ENCODE measurements at regions not wholly inside any gene's neighbourhood (a gene's known extent, or its start where the extent isn't known, plus 50 kb on each side); places are given as distances from the start of the nearest gene placed in this dataset.
"Not testable (repeated sequence)": the region's sequence is repeated elsewhere in the genome, so short reads cannot be mapped to it uniquely, and the experiment has no call there.

GRCh38 chr10:52954407-52954806 lies 181.8 kb upstream of the MBL2 start:
- Mint-ChIP-seq H3K27me3 (no peaks in the 10 kb centered on the region), H3K4me1 (no peaks in the 10 kb centered on the region), H3K4me3 (no peak overlapping the region), H3K36me3 (no peaks in the 10 kb centered on the region), H3K9me3 (peaks cover 27% of the 10 kb centered on the region), H3K27ac (no peak overlapping the region)
- CTCF ChIA-PET: no interaction called here
- no peak for DNase-seq

GRCh38 chr10:52952391-52953055 lies 179.9 kb upstream of the MBL2 start:
- no peak overlapping the region for H3K4me3 Mint-ChIP-seq
- no peak overlapping the region for H3K27ac Mint-ChIP-seq
- H3K36me3 Mint-ChIP-seq: no peaks in the 10 kb centered on the region
- peaks cover 34% of the 10 kb centered on the region for H3K9me3 Mint-ChIP-seq
- CTCF ChIA-PET: no interaction called here
- no peaks in the 10 kb centered on the region for H3K4me1 Mint-ChIP-seq
- no peaks in the 10 kb centered on the region for H3K27me3 Mint-ChIP-seq
- DNase-seq: no peak

GRCh38 chr10:52951824-52952223 lies 179.2 kb upstream of the MBL2 start:
- no peak overlapping the region for H3K27ac Mint-ChIP-seq
- H3K4me3 Mint-ChIP-seq: no peak overlapping the region
- no peaks in the 10 kb centered on the region for H3K4me1 Mint-ChIP-seq
- no peaks in the 10 kb centered on the region for H3K27me3 Mint-ChIP-seq
- CTCF ChIA-PET: no interaction called here
- H3K9me3 Mint-ChIP-seq: peaks cover 34% of the 10 kb centered on the region
- no peaks in the 10 kb centered on the region for H3K36me3 Mint-ChIP-seq
- no peak for DNase-seq

GRCh38 chr10:52950578-52950977 lies 178.0 kb upstream of the MBL2 start:
- CTCF ChIA-PET: no interaction called here
- peaks cover 30% of the 10 kb centered on the region for H3K9me3 Mint-ChIP-seq
- no peak for DNase-seq
- H3K4me1 Mint-ChIP-seq: no peaks in the 10 kb centered on the region
- no peak overlapping the region for H3K27ac Mint-ChIP-seq
- H3K36me3 Mint-ChIP-seq: no peaks in the 10 kb centered on the region
- no peaks in the 10 kb centered on the region for H3K27me3 Mint-ChIP-seq
- H3K4me3 Mint-ChIP-seq: no peak overlapping the region

GRCh38 chr10:52949899-52950298 lies 177.3 kb upstream of the MBL2 start:
- H3K27me3 Mint-ChIP-seq: no peaks in the 10 kb centered on the region
- H3K27ac Mint-ChIP-seq: no peak overlapping the region
- no peak overlapping the region for H3K4me3 Mint-ChIP-seq
- DNase-seq: no peak
- peaks cover 30% of the 10 kb centered on the region for H3K9me3 Mint-ChIP-seq
- no peaks in the 10 kb centered on the region for H3K4me1 Mint-ChIP-seq
- no peaks in the 10 kb centered on the region for H3K36me3 Mint-ChIP-seq
- CTCF ChIA-PET: no interaction called here

GRCh38 chr10:52946486-52946885 lies 173.9 kb upstream of the MBL2 start:
- H3K4me1 Mint-ChIP-seq: no peaks in the 10 kb centered on the region
- CTCF ChIA-PET: no interaction called here
- H3K27ac Mint-ChIP-seq: no peak overlapping the region
- no peak for DNase-seq
- H3K27me3 Mint-ChIP-seq: no peaks in the 10 kb centered on the region
- H3K9me3 Mint-ChIP-seq: peaks cover 16% of the 10 kb centered on the region
- H3K4me3 Mint-ChIP-seq: no peak overlapping the region
- no peaks in the 10 kb centered on the region for H3K36me3 Mint-ChIP-seq

- H3K4me3 Mint-ChIP-seq, DNase-seq, H3K27ac Mint-ChIP-seq, CTCF ChIA-PET, H3K27me3 Mint-ChIP-seq, H3K4me1 Mint-ChIP-seq, H3K36me3 Mint-ChIP-seq: not testable (repeated sequence)
- peaks cover 16% of the 10 kb centered on the region for H3K9me3 Mint-ChIP-seq
These were observed 172.9 kb upstream of the MBL2 start for GRCh38 chr10:52945521-52945920.

GRCh38 chr10:52940921-52941320 lies 168.3 kb upstream of the MBL2 start:
- Mint-ChIP-seq H3K4me1 (no peaks in the 10 kb centered on the region), H3K27ac (no peak overlapping the region), H3K4me3 (no peak overlapping the region), H3K36me3 (no peaks in the 10 kb centered on the region), H3K27me3 (no peaks in the 10 kb centered on the region), H3K9me3 (peaks cover 6% of the 10 kb centered on the region)
- CTCF ChIA-PET: no interaction called here
- DNase-seq: no peak

GRCh38 chr10:52939894-52940293 lies 167.3 kb upstream of the MBL2 start:
- DNase-seq: no peak
- H3K9me3 Mint-ChIP-seq: peaks cover 8% of the 10 kb centered on the region
- no peak overlapping the region for H3K27ac Mint-ChIP-seq
- no peaks in the 10 kb centered on the region for H3K36me3 Mint-ChIP-seq
- H3K4me1 Mint-ChIP-seq: no peaks in the 10 kb centered on the region
- no peaks in the 10 kb centered on the region for H3K27me3 Mint-ChIP-seq
- H3K4me3 Mint-ChIP-seq: no peak overlapping the region
- CTCF ChIA-PET: no interaction called here

GRCh38 chr10:52933748-52934147 lies 161.2 kb upstream of the MBL2 start:
- H3K36me3 Mint-ChIP-seq: no peaks in the 10 kb centered on the region
- DNase-seq: no peak
- no peak overlapping the region for H3K27ac Mint-ChIP-seq
- H3K9me3 Mint-ChIP-seq: peaks cover 2% of the 10 kb centered on the region
- CTCF ChIA-PET: no interaction called here
- H3K4me1 Mint-ChIP-seq: no peaks in the 10 kb centered on the region
- H3K4me3 Mint-ChIP-seq: no peak overlapping the region
- H3K27me3 Mint-ChIP-seq: no peaks in the 10 kb centered on the region

GRCh38 chr10:52927678-52928077 lies 155.1 kb upstream of the MBL2 start:
- no peak for DNase-seq
- Mint-ChIP-seq H3K36me3 (no peaks in the 10 kb centered on the region), H3K27ac (no peak overlapping the region), H3K4me3 (no peak overlapping the region), H3K9me3 (no peaks in the 10 kb centered on the region), H3K4me1 (no peaks in the 10 kb centered on the region), H3K27me3 (no peaks in the 10 kb centered on the region)
- CTCF ChIA-PET: no interaction called here

- DNase-seq: no peak
- no peak overlapping the region for H3K4me3 Mint-ChIP-seq
- H3K9me3 Mint-ChIP-seq: peaks cover 2% of the 10 kb centered on the region
- H3K4me1 Mint-ChIP-seq: no peaks in the 10 kb centered on the region
- no peak overlapping the region for H3K27ac Mint-ChIP-seq
- no peaks in the 10 kb centered on the region for H3K36me3 Mint-ChIP-seq
- CTCF ChIA-PET: no interaction called here
- H3K27me3 Mint-ChIP-seq: no peaks in the 10 kb centered on the region
These were observed 150.9 kb upstream of the MBL2 start for GRCh38 chr10:52923520-52923919.

- no peaks in the 10 kb centered on the region for H3K36me3 Mint-ChIP-seq
- H3K9me3 Mint-ChIP-seq: peaks cover 2% of the 10 kb centered on the region
- no peak for DNase-seq
- no peak overlapping the region for H3K27ac Mint-ChIP-seq
- no peak overlapping the region for H3K4me3 Mint-ChIP-seq
- H3K4me1 Mint-ChIP-seq: no peaks in the 10 kb centered on the region
- CTCF ChIA-PET: interaction anchor here (0.6 kb wide), 1 partner anchor 182 kb away, joined by 4 read pairs; no protein-coding TSS in a partner anchor
- no peaks in the 10 kb centered on the region for H3K27me3 Mint-ChIP-seq
These were observed 146.2 kb upstream of the MBL2 start for GRCh38 chr10:52918714-52919305.

- Mint-ChIP-seq H3K4me1 (no peaks in the 10 kb centered on the region), H3K4me3 (no peak overlapping the region), H3K27me3 (no peaks in the 10 kb centered on the region), H3K36me3 (no peaks in the 10 kb centered on the region), H3K9me3 (no peaks in the 10 kb centered on the region), H3K27ac (no peak overlapping the region)
- DNase-seq: no peak
- CTCF ChIA-PET: no interaction called here
These were observed 142.8 kb upstream of the MBL2 start for GRCh38 chr10:52915391-52915790.

GRCh38 chr10:52911163-52911562 lies 138.6 kb upstream of the MBL2 start:
- Mint-ChIP-seq H3K27me3 (no peaks in the 10 kb centered on the region), H3K27ac (no peak overlapping the region)

More at GRCh38 chr10:52911163-52911562, 138.6 kb upstream of the MBL2 start:
- H3K36me3 Mint-ChIP-seq: no peaks in the 10 kb centered on the region
- no peaks in the 10 kb centered on the region for H3K4me1 Mint-ChIP-seq
- no peak for DNase-seq
- H3K9me3 Mint-ChIP-seq: peaks cover 2% of the 10 kb centered on the region
- CTCF ChIA-PET: no interaction called here
- H3K4me3 Mint-ChIP-seq: no peak overlapping the region
